C4-2B (cell line): ENCODE measurements at regions not wholly inside any gene's neighbourhood (a gene's known extent, or its start where the extent isn't known, plus 50 kb on each side); places are given as distances from the start of the nearest gene placed in this dataset.

Source experiments
- H3K27ac ChIP-seq: fragments of 450-650 bp; 2 replicates; pipeline ENCODE4 v1.5.1; 2017
- ZFX ChIP-seq: fragments of 450-650 bp; IDR thresholded peaks from 2 replicates; pipeline ENCODE4 v1.6.1; 2017
- TF ChIP-seq, protein P1 (sequence below): fragments of 450-650 bp; conservative IDR thresholded peaks from 2 replicates; pipeline ENCODE4 v1.5.1; 2017; ENCODE audit warnings: mild to moderate bottlenecking

DNA sequence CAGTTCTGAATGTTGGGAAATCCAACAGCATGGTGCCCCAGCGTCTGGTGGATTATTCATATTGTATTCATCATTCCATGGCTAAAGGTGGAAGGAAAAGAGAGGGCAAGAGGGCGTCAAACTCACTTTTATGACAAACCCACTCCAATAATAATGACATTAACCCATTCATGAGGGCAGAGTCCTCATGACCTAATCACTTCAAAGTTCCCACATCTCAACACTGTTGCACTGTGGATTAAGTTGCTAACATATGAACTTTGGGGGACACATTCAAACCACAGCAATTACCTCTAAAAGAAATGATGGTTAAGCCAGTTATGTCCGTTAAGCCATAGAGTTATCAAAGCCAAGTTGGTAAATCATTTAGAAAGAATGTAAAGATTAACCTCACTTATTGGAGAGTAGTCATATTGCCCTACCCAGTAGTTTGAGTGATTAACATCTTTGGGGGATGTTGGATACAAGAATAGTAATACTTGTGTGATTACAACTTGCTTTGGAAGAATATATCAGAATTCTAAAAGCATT is 212.4 kb upstream of the FLRT2 start:
- H3K27ac ChIP-seq, result no peak overlapping the region
- TF ChIP-seq ZFX, result no peak
- TF ChIP-seq, protein P1, sequence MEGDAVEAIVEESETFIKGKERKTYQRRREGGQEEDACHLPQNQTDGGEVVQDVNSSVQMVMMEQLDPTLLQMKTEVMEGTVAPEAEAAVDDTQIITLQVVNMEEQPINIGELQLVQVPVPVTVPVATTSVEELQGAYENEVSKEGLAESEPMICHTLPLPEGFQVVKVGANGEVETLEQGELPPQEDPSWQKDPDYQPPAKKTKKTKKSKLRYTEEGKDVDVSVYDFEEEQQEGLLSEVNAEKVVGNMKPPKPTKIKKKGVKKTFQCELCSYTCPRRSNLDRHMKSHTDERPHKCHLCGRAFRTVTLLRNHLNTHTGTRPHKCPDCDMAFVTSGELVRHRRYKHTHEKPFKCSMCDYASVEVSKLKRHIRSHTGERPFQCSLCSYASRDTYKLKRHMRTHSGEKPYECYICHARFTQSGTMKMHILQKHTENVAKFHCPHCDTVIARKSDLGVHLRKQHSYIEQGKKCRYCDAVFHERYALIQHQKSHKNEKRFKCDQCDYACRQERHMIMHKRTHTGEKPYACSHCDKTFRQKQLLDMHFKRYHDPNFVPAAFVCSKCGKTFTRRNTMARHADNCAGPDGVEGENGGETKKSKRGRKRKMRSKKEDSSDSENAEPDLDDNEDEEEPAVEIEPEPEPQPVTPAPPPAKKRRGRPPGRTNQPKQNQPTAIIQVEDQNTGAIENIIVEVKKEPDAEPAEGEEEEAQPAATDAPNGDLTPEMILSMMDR, result no peak

- H3K27ac ChIP-seq, result no peak overlapping the region
- TF ChIP-seq, protein P1, result no peak
- no peak for TF ChIP-seq ZFX
These were observed 210.8 kb upstream of the FLRT2 start for GRCh38 chr14:85319101-85319500.

DNA sequence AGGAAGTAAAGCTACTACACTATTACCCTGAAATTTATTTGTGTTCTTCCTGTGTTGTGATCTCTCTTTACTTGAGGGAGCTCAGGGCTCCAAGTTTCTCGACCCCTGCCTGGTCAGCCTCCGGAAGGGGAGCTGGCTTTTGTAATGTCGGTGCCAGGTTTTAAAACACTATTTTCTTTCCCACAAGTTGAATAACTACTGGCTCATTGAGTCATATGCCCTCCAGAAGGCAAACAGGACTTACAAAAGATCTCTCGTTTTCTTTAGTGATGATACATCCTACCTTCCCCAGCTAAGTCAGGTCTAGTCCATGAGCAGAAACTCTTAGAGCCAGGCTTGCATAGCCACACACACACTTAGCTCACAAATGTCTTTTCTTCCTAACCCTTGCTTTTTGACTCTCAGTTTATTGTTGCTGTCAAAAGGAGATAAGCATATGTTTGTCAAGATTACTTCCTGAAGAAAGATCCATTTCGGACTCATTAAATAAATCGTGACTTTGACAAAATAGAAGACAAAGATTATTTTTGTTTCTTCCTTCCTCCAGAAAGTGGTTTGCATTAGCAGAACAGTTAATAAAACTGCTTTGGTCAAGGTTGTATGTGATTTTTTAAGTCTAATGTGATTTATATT is 209.8 kb upstream of the FLRT2 start:
- TF ChIP-seq, protein P1, result no peak
- no peak for TF ChIP-seq ZFX
- H3K27ac ChIP-seq, result no peak overlapping the region

- no peak for TF ChIP-seq ZFX
- TF ChIP-seq, protein P1, result no peak
- H3K27ac ChIP-seq, result no peak overlapping the region
These were observed 204.6 kb upstream of the FLRT2 start for GRCh38 chr14:85325134-85326017.

DNA sequence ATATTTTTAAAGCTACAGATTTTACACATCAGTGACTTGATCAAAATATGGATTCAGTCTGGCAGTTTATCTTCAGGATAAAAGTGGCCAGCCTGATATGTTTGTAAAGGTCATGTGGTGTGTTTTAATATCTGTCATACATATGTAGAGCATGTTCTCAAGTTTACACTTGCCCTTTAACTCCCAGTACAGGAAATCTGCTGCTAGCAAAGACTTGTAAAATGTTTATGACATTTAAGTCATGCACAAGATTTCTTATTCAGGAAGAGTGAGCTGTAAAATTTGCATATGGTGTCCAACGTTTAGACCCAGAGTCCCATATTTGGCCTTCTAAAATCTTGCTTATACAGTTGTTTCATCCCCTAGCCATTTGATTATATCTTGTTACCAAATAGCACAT is 197.5 kb upstream of the FLRT2 start:
- H3K27ac ChIP-seq, result no peak overlapping the region
- TF ChIP-seq ZFX, result no peak
- TF ChIP-seq, protein P1, result no peak

GRCh38 chr14:85333313-85333712 is 196.6 kb upstream of the FLRT2 start:
- no peak for TF ChIP-seq ZFX
- TF ChIP-seq, protein P1, result no peak
- no peak overlapping the region for H3K27ac ChIP-seq

GRCh38 chr14:85333841-85334240 is 196.1 kb upstream of the FLRT2 start:
- H3K27ac ChIP-seq, result no peak overlapping the region
- TF ChIP-seq, protein P1, result no peak
- TF ChIP-seq ZFX, result no peak
